GM12891 (cell line): ENCODE measurements at regions not wholly inside any gene's neighbourhood (a gene's known extent, or its start where the extent isn't known, plus 50 kb on each side); places are given as distances from the start of the nearest gene placed in this dataset.

ENCODE experiments used
- POLR2A ChIP-seq: IDR thresholded peaks from 2 replicates; pipeline ENCODE4 v1.6.1; 2011; ENCODE audit warnings: low read depth, low read length, control low read depth
- POLR2AphosphoS5 ChIP-seq: IDR thresholded peaks from 2 replicates; pipeline ENCODE4 v1.6.1; 2011; ENCODE audit warnings: low read depth, low read length, control low read depth
- POU2F2 ChIP-seq: IDR thresholded peaks from 2 replicates; pipeline ENCODE4 v1.6.1; 2011; ENCODE audit warnings: low read depth, mild to moderate bottlenecking, control low read depth, low read length, moderate library complexity
- SPI1 ChIP-seq: IDR thresholded peaks from 2 replicates; pipeline ENCODE4 v1.6.1; 2011; ENCODE audit warnings: low read depth, low read length, control low read depth
- TAF1 ChIP-seq: IDR thresholded peaks from 2 replicates; pipeline ENCODE4 v1.6.1; 2011; ENCODE audit warnings: low read depth, low read length, control low read depth

GRCh38 chr4:10758906-10759305, 74.3 kb upstream of the CLNK start:
- no peak for TF ChIP-seq POLR2A
- no peak for TF ChIP-seq TAF1
- TF ChIP-seq POU2F2: no peak
- TF ChIP-seq SPI1: no peak
- TF ChIP-seq POLR2AphosphoS5: no peak
